Liver (tissue), 3 donors: ENCODE measurements at regions not wholly inside any gene's neighbourhood (a gene's known extent, or its start where the extent isn't known, plus 50 kb on each side); places are given as distances from the start of the nearest gene placed in this dataset.
A peak's percentile ranks its signal among the peaks of the same experiment; 100 is the strongest.

Experiments
- CTCF ChIP-seq: fragments of 150-350 bp; IDR thresholded peaks from 2 replicates; pipeline ENCODE4 v1.5.1; 2017; ENCODE audit warnings: improper control_type of control experiment, low read depth, low read length; ENCODE audit not compliant: missing input control
- GABPA ChIP-seq, 2 donors: IDR thresholded peaks in 1 of 2; conservative IDR thresholded peaks in 1 of 2; 2 replicates each; pipeline ENCODE4 v1.6.1; 2016; ENCODE audit warnings: antibody characterized with exemption in 2 of 2, mild to moderate bottlenecking in 1 of 2, moderate library complexity in 1 of 2
- HNF4G ChIP-seq: IDR thresholded peaks from 2 replicates; pipeline ENCODE4 v1.6.1; 2016; ENCODE audit warnings: antibody characterized with exemption
- TF ChIP-seq, protein P1 (sequence below): IDR thresholded peaks from 2 replicates; pipeline ENCODE4 v1.6.1; 2016; ENCODE audit warnings: antibody characterized with exemption
- donor health status: healthy.
- donor health status: healthy.

DNA sequence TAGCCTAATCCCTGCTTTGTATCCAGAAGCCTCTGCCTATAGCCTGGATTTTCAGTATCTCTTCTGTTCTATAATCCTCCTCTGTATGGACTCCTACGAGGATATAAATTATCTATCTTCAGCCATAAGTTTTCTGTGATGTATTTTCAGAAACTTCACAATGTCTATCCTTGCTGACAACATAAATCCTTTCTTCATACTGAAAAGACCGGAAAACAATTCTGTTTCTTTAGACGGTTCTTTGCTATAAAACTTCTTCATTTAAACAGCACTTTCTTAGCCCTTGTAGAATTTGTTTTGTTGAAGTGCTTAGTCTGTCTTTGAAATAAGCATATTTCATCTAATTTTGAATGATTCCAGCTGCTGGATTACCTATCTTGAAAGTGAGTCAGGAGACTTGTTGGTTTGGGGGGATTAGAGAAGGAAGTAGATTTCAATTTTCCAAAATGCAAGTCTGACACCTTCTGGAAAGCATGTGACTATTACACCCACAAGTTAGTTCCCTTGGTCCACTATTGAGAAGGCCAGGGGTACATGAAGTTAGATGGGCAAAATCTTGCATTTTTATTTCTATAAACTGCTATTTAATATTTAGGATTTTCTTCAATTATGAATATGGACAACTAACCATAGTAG lies 96.3 kb upstream of the RANBP3L start:
- TF ChIP-seq HNF4G (peak; percentile 5), GABPA (IDR thresholded peaks at IDR 0.05 in 1 of 2, conservative IDR thresholded peaks at IDR 0.05 in 1 of 2) (no peak), CTCF (peak; percentile 51)
- TF ChIP-seq, protein P1, sequence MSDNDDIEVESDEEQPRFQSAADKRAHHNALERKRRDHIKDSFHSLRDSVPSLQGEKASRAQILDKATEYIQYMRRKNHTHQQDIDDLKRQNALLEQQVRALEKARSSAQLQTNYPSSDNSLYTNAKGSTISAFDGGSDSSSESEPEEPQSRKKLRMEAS = no peak
